BE2C (cell line): ENCODE measurements at regions not wholly inside any gene's neighbourhood (a gene's known extent, or its start where the extent isn't known, plus 50 kb on each side); places are given as distances from the start of the nearest gene placed in this dataset.

Source experiments
- DNase-seq: peaks from one replicate; pipeline ENCODE4 v3.0.0-alpha.2; 2020
- H3K27me3 ChIP-seq: fragments of 250-450 bp; sonication (Bioruptor Pico); 2 replicates; pipeline ENCODE4 v1.5.1; 2020; ENCODE audit warnings: mild to moderate bottlenecking
- H3K36me3 ChIP-seq: fragments of 250-450 bp; sonication (Bioruptor Pico); 2 replicates; pipeline ENCODE4 v1.5.1; 2020; ENCODE audit warnings: mild to moderate bottlenecking
- H3K4me1 ChIP-seq: fragments of 250-450 bp; sonication (Bioruptor Pico); 2 replicates; pipeline ENCODE4 v1.5.1; 2020
- H3K4me3 ChIP-seq: 2 replicates; pipeline ENCODE4 v1.5.1; 2011; ENCODE audit warnings: low read depth, low read length
- H3K9me3 ChIP-seq: fragments of 250-450 bp; sonication (Bioruptor Pico); 2 replicates; pipeline ENCODE4 v1.5.1; 2020
- TF ChIP-seq, protein P1 (sequence below): IDR thresholded peaks from 2 replicates; pipeline ENCODE4 v1.5.1; 2012; ENCODE audit warnings: mild to moderate bottlenecking, low read depth, low read length

DNA sequence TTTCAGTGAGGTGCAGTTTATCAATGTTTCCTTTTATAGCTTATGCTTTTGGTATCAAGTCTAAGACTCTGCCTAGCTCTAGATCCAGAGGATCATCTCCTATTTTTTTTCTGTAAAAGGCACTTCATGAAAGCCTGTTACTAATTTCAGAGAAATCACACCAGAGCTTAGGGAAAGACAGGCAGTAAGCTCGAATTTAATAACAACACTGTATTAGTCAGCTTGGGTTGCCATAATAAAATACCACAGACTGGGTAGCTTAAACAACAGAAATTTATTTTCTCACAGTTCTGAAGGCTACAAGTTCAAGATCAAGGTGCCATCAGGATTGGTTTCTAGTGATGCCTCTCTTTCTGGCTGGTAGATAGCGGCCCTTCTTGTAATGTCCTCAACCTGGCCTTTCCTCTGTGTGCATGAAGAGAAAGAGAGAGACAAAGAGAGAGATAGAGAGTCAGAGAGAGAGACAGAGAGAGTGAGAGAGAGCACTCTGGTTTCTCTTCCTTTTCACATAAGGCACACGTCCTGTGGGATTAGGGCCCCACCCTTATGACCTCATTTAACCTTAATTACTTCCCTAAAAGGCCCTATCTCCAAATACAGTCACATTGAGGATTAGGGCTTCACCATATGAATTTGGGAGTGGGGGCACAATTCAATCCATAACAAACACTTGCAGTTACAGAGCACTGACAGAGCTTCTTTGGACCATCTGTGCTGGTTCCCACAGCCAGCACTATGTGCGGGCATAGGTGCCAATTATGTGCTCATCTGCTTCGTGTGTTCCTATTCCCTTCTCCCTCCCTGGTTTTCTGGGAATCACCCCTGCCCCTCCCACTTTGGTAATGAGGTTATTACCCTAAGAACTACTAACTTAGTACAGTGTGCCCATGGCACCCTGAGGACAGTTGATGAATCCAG is 114.8 kb upstream of the MED14 start:
- no peaks in the 10 kb centered on the region for H3K36me3 ChIP-seq
- no peaks in the 10 kb centered on the region for H3K4me1 ChIP-seq
- no peaks in the 10 kb centered on the region for H3K27me3 ChIP-seq
- TF ChIP-seq, protein P1, sequence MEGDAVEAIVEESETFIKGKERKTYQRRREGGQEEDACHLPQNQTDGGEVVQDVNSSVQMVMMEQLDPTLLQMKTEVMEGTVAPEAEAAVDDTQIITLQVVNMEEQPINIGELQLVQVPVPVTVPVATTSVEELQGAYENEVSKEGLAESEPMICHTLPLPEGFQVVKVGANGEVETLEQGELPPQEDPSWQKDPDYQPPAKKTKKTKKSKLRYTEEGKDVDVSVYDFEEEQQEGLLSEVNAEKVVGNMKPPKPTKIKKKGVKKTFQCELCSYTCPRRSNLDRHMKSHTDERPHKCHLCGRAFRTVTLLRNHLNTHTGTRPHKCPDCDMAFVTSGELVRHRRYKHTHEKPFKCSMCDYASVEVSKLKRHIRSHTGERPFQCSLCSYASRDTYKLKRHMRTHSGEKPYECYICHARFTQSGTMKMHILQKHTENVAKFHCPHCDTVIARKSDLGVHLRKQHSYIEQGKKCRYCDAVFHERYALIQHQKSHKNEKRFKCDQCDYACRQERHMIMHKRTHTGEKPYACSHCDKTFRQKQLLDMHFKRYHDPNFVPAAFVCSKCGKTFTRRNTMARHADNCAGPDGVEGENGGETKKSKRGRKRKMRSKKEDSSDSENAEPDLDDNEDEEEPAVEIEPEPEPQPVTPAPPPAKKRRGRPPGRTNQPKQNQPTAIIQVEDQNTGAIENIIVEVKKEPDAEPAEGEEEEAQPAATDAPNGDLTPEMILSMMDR, result no peak
- H3K4me3 ChIP-seq, result no peak overlapping the region
- no peak for DNase-seq
- no peaks in the 10 kb centered on the region for H3K9me3 ChIP-seq

- Histone ChIP-seq H3K36me3 (no peaks in the 10 kb centered on the region), H3K27me3 (no peaks in the 10 kb centered on the region), H3K9me3 (no peaks in the 10 kb centered on the region), H3K4me3 (no peak overlapping the region), H3K4me1 (no peaks in the 10 kb centered on the region)
- TF ChIP-seq, protein P1, result no peak
- DNase-seq, result no peak
Measured at GRCh38 chrX:40852586-40852985, 117.2 kb upstream of the MED14 start.

- no peaks in the 10 kb centered on the region for H3K4me1 ChIP-seq
- TF ChIP-seq, protein P1, result no peak
- no peaks in the 10 kb centered on the region for H3K27me3 ChIP-seq
- H3K4me3 ChIP-seq, result no peak overlapping the region
- H3K36me3 ChIP-seq, result no peaks in the 10 kb centered on the region
- DNase-seq, result no peak
- no peaks in the 10 kb centered on the region for H3K9me3 ChIP-seq
Measured at GRCh38 chrX:40853004-40853815, 117.9 kb upstream of the MED14 start.

DNA sequence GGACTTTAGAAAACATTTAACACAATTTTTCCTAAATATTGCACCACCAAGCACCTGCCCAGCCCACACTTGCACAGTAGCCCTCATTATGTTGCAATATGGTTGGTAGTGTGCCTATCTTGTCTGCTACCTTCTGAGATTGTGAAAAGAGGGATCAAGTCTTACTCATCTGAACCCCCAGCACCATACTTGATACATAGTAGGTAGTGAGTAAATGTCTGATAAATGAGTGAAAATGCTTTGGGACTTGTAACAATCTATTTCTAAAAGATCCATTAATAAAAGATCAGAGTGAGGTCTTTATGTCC is 118.4 kb upstream of the MED14 start:
- no peak for DNase-seq
- Histone ChIP-seq H3K4me1 (no peaks in the 10 kb centered on the region), H3K9me3 (no peaks in the 10 kb centered on the region), H3K4me3 (no peak overlapping the region), H3K27me3 (no peaks in the 10 kb centered on the region), H3K36me3 (no peaks in the 10 kb centered on the region)
- TF ChIP-seq, protein P1, result no peak

DNA sequence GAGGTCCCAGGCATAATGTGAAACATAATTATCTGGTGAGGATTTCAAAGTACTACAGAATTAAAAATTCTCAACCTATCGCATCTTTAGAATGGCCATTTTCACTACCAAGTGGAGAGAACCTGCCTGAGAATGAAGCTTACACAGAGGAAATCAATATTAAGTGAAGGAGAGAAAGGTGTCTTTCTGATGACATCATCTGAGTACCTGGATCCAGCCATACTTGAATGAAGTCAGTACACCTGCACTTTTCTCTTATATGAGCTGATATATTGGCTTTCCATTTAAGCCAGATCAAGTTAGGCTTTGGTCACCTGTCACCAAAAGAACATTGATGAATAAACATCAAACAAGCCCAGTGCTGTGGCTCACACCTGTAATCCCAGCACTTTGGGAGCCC is 118.9 kb upstream of the MED14 start:
- Histone ChIP-seq H3K4me3 (no peak overlapping the region), H3K36me3 (no peaks in the 10 kb centered on the region), H3K27me3 (no peaks in the 10 kb centered on the region), H3K4me1 (no peaks in the 10 kb centered on the region), H3K9me3 (no peaks in the 10 kb centered on the region)
- DNase-seq, result no peak
- TF ChIP-seq, protein P1, result no peak

- Histone ChIP-seq H3K9me3 (no peaks in the 10 kb centered on the region), H3K27me3 (no peaks in the 10 kb centered on the region), H3K4me1 (no peaks in the 10 kb centered on the region), H3K4me3 (no peak overlapping the region), H3K36me3 (no peaks in the 10 kb centered on the region)
- TF ChIP-seq, protein P1, result no peak
- DNase-seq, result peak; percentile 41
Measured at GRCh38 chrX:40855411-40855810, 120.1 kb upstream of the MED14 start.
